ENCODE measurements at regions not wholly inside any gene's neighbourhood (a gene's known extent, or its start where the extent isn't known, plus 50 kb on each side); places are given as distances from the start of the nearest gene placed in this dataset.

- H3K9me3 ChIP-seq, result peaks cover 0 to 15% (median 0%) of the 10 kb centered on the region in 4 donors
- WGBS, 5 donors, result 90 to 93% (median 92%) methylated on average over 4 of the region's 4 CpGs
- no peak for DNase-seq
- TF ChIP-seq EP300 (IDR thresholded peaks at IDR 0.05) (no peak), POLR2A (IDR thresholded peaks at IDR 0.05) (no peak), POLR2AphosphoS5 (IDR thresholded peaks at IDR 0.05) (no peak), CTCF (IDR thresholded peaks at IDR 0.05) (no peak)
- no peaks in the 10 kb centered on the region for H3K27me3 ChIP-seq
- no peaks in the 10 kb centered on the region for H3K36me3 ChIP-seq
- no peak overlapping the region for H3K4me3 ChIP-seq
- H3K27ac ChIP-seq, result no peak overlapping the region
- intact Hi-C loops (cut with DNase I; ENCODE audit: low total_unique reads), result no loop called here
- no peaks in the 10 kb centered on the region for H3K4me1 ChIP-seq
Observed at GRCh38 chr1:48164571-48164970, 57.9 kb upstream of the SLC5A9 start.

- H3K27me3 ChIP-seq, result no peaks in the 10 kb centered on the region
- no peak for DNase-seq
- H3K9me3 ChIP-seq, result no peaks in the 10 kb centered on the region
- no peak for TF ChIP-seq POLR2AphosphoS5 (IDR thresholded peaks at IDR 0.05)
- no peak for TF ChIP-seq CTCF (IDR thresholded peaks at IDR 0.05)
- TF ChIP-seq POLR2A (IDR thresholded peaks at IDR 0.05), result no peak
- no peak for TF ChIP-seq EP300 (IDR thresholded peaks at IDR 0.05)
- 47 to 64% (median 57%) methylated on average over 6 of the region's 6 CpGs for WGBS, 5 donors
- intact Hi-C loops (cut with DNase I; ENCODE audit: low total_unique reads), result no loop called here
- H3K4me3 ChIP-seq, result no peak overlapping the region
- H3K36me3 ChIP-seq, result no peaks in the 10 kb centered on the region
- H3K4me1 ChIP-seq, result no peaks in the 10 kb centered on the region
- no peak overlapping the region for H3K27ac ChIP-seq
Observed at GRCh38 chr1:48160486-48161132, 61.9 kb upstream of the SLC5A9 start.

GRCh38 chr1:48139275-48139674, 83.2 kb upstream of the SLC5A9 start:
- WGBS, 5 donors, result 81 to 88% (median 84%) methylated on average over 2 of the region's 2 CpGs
- no peaks in the 10 kb centered on the region for H3K36me3 ChIP-seq
- DNase-seq, result no peak
- no peak overlapping the region for H3K4me3 ChIP-seq
- intact Hi-C loops (cut with DNase I; ENCODE audit: low total_unique reads), result no loop called here
- TF ChIP-seq POLR2AphosphoS5 (IDR thresholded peaks at IDR 0.05) (no peak), POLR2A (IDR thresholded peaks at IDR 0.05) (no peak), CTCF (IDR thresholded peaks at IDR 0.05) (no peak), EP300 (IDR thresholded peaks at IDR 0.05) (no peak)
- H3K27ac ChIP-seq, result no peak overlapping the region
- no peaks in the 10 kb centered on the region for H3K4me1 ChIP-seq
- H3K9me3 ChIP-seq, result peaks cover 4 to 11% (median 9%) of the 10 kb centered on the region in 4 donors
- no peaks in the 10 kb centered on the region for H3K27me3 ChIP-seq

- Histone ChIP-seq H3K27me3 (no peaks in the 10 kb centered on the region), H3K4me3 (no peak overlapping the region), H3K36me3 (no peaks in the 10 kb centered on the region), H3K27ac (no peak overlapping the region), H3K4me1 (no peaks in the 10 kb centered on the region), H3K9me3 (no peaks in the 10 kb centered on the region)
- TF ChIP-seq POLR2A (IDR thresholded peaks at IDR 0.05), result no peak
- TF ChIP-seq CTCF (IDR thresholded peaks at IDR 0.05), result no peak
- TF ChIP-seq POLR2AphosphoS5 (IDR thresholded peaks at IDR 0.05), result no peak
- no peak for TF ChIP-seq EP300 (IDR thresholded peaks at IDR 0.05)
- WGBS, 5 donors, result 72 to 82% (median 78%) methylated on average over 5 of the region's 5 CpGs
- intact Hi-C loops (cut with DNase I; ENCODE audit: low total_unique reads), result no loop called here
- no peak for DNase-seq
Observed at GRCh38 chr1:48127735-48128685, 94.5 kb upstream of the SLC5A9 start.
